ENCODE measurements at regions not wholly inside any gene's neighbourhood (a gene's known extent, or its start where the extent isn't known, plus 50 kb on each side); places are given as distances from the start of the nearest gene placed in this dataset.

- ATAC-seq, result no peak
- peaks cover 32% of the 10 kb centered on the region for H3K4me1 Mint-ChIP-seq
- H3K36me3 Mint-ChIP-seq, result peaks cover 20% of the 10 kb centered on the region
- ChIA-PET POLR2A (no interaction called here), CTCF (no interaction called here)
- TF ChIP-seq PRRX2 (CRISPR knock-in tag; IDR thresholded peaks at IDR 0.05), result no peak
- no peak for DNase-seq (ENCODE audit: low spot score)
- no peak overlapping the region for H3K27ac Mint-ChIP-seq
- peaks cover 33% of the 10 kb centered on the region for H3K9me3 Mint-ChIP-seq
- no peak overlapping the region for H3K4me3 Mint-ChIP-seq
- no peaks in the 10 kb centered on the region for H3K27me3 Mint-ChIP-seq (ENCODE audit: low read depth)
Observed at GRCh38 chr16:65733721-65734120, 611.9 kb upstream of the CDH11 start.

- H3K9me3 Mint-ChIP-seq, result peaks cover 33% of the 10 kb centered on the region
- no peaks in the 10 kb centered on the region for H3K27me3 Mint-ChIP-seq (ENCODE audit: low read depth)
- no peak for DNase-seq (ENCODE audit: low spot score)
- no peak for TF ChIP-seq USF2 (CRISPR knock-in tag; IDR thresholded peaks at IDR 0.05)
- no peak for TF ChIP-seq HMGXB4 (CRISPR knock-in tag; IDR thresholded peaks at IDR 0.05)
- TF ChIP-seq IRF1 (CRISPR knock-in tag; IDR thresholded peaks at IDR 0.05), result no peak
- no peak for TF ChIP-seq ZSCAN18 (CRISPR knock-in tag; IDR thresholded peaks at IDR 0.05)
- TF ChIP-seq ZNF263 (CRISPR knock-in tag; IDR thresholded peaks at IDR 0.05; ENCODE audit: low read depth), result no peak
- no peak for TF ChIP-seq FOXJ3 (CRISPR knock-in tag; IDR thresholded peaks at IDR 0.05; ENCODE audit: borderline replicate concordance)
- TF ChIP-seq E2F1 (CRISPR knock-in tag; IDR thresholded peaks at IDR 0.05), result no peak
- TF ChIP-seq AR (CRISPR knock-in tag; IDR thresholded peaks at IDR 0.05), result no peak
- TF ChIP-seq NR1H2 (CRISPR knock-in tag; IDR thresholded peaks at IDR 0.05), result no peak
- TF ChIP-seq ESRRA (CRISPR knock-in tag; IDR thresholded peaks at IDR 0.05; ENCODE audit: borderline replicate concordance), result no peak
- TF ChIP-seq E2F5 (CRISPR knock-in tag; IDR thresholded peaks at IDR 0.05), result no peak
- no peak for TF ChIP-seq OVOL2 (CRISPR knock-in tag; IDR thresholded peaks at IDR 0.05; ENCODE audit: borderline replicate concordance)
- TF ChIP-seq ATF6 (CRISPR knock-in tag; IDR thresholded peaks at IDR 0.05), result no peak
- TF ChIP-seq ZNF219 (CRISPR knock-in tag; IDR thresholded peaks at IDR 0.05; ENCODE audit: borderline replicate concordance), result no peak
- TF ChIP-seq CTCF (IDR thresholded peaks at IDR 0.05), result no peak
- no peak for TF ChIP-seq GTF2I (CRISPR knock-in tag; conservative IDR thresholded peaks at IDR 0.05)
- no peak overlapping the region for H3K27ac Mint-ChIP-seq
- H3K4me3 Mint-ChIP-seq, result no peak overlapping the region
- peaks cover 32% of the 10 kb centered on the region for H3K4me1 Mint-ChIP-seq
- CTCF ChIA-PET, result no interaction called here
- no peak for ATAC-seq
- H3K36me3 Mint-ChIP-seq, result peaks cover 20% of the 10 kb centered on the region
- POLR2A ChIA-PET, result no interaction called here
Observed at GRCh38 chr16:65731833-65732232, 610.0 kb upstream of the CDH11 start.

Data from WTC11 (cell line).